ENCODE measurements at regions not wholly inside any gene's neighbourhood (a gene's known extent, or its start where the extent isn't known, plus 50 kb on each side); places are given as distances from the start of the nearest gene placed in this dataset.

- no peak for TF ChIP-seq EZH2 (IDR thresholded peaks at IDR 0.05; ENCODE audit: low read length, missing control alignments)
- no peak for TF ChIP-seq CTCF (conservative IDR thresholded peaks at IDR 0.05 in 1 of 2, IDR thresholded peaks at IDR 0.05 in 1 of 2; ENCODE audit: low read depth in 1 of 2, low read length in 2 of 2)
- H3K27ac ChIP-seq (ENCODE audit: insufficient read depth, low read length), result no peak overlapping the region
- H3K9ac ChIP-seq (ENCODE audit: insufficient read depth, low read length), result no peak overlapping the region
- no peak overlapping the region for H2AFZ ChIP-seq (ENCODE audit: low read length)
- H3K27me3 ChIP-seq (ENCODE audit: control insufficient read depth, insufficient read depth, low read length), result no peaks in the 10 kb centered on the region
- no peaks in the 10 kb centered on the region for H3K79me2 ChIP-seq (ENCODE audit: control insufficient read depth, insufficient read depth, low read length)
- peak in 1 of 2 donors; percentile 9 for DNase-seq (ENCODE audit: low read depth in 2 of 2)
- H3K4me2 ChIP-seq (ENCODE audit: extremely low read depth, insufficient read depth, low read length), result no peak overlapping the region
- no peaks in the 10 kb centered on the region for H3K4me1 ChIP-seq (ENCODE audit: control insufficient read depth, extremely low read depth, insufficient read depth, low read length)
- H3K36me3 ChIP-seq (ENCODE audit: control insufficient read depth, insufficient read depth, low read length), result no peaks in the 10 kb centered on the region
- no peaks in the 10 kb centered on the region for H4K20me1 ChIP-seq (ENCODE audit: control insufficient read depth, extremely low read depth, insufficient read depth, low read length)
- H3K9me3 ChIP-seq (ENCODE audit: control insufficient read depth, insufficient read depth, low read depth, low read length), result no peaks in the 10 kb centered on the region
- H3K4me3 ChIP-seq (replicated peaks in 1 of 4; ENCODE audit: control extremely low read depth in 1 of 4, insufficient read depth in 1 of 4, low read depth in 3 of 4, low read length in 4 of 4), result no peak overlapping the region
Observed at GRCh38 chr2:125424266-125424785, 1231.6 kb upstream of the GYPC start.

GRCh38 chr2:125427721-125428315 is 1228.1 kb upstream of the GYPC start:
- Histone ChIP-seq H3K4me3 (replicated peaks in 1 of 4; ENCODE audit: control extremely low read depth in 1 of 4, insufficient read depth in 1 of 4, low read depth in 3 of 4, low read length in 4 of 4) (no peak overlapping the region), H3K36me3 (ENCODE audit: control insufficient read depth, insufficient read depth, low read length) (no peaks in the 10 kb centered on the region), H3K79me2 (ENCODE audit: control insufficient read depth, insufficient read depth, low read length) (no peaks in the 10 kb centered on the region), H4K20me1 (ENCODE audit: control insufficient read depth, extremely low read depth, insufficient read depth, low read length) (no peaks in the 10 kb centered on the region), H3K27me3 (ENCODE audit: control insufficient read depth, insufficient read depth, low read length) (no peaks in the 10 kb centered on the region), H3K4me1 (ENCODE audit: control insufficient read depth, extremely low read depth, insufficient read depth, low read length) (no peaks in the 10 kb centered on the region), H3K4me2 (ENCODE audit: extremely low read depth, insufficient read depth, low read length) (no peak overlapping the region), H2AFZ (ENCODE audit: low read length) (no peak overlapping the region), H3K9ac (ENCODE audit: insufficient read depth, low read length) (no peak overlapping the region), H3K27ac (ENCODE audit: insufficient read depth, low read length) (no peak overlapping the region), H3K9me3 (ENCODE audit: control insufficient read depth, insufficient read depth, low read depth, low read length) (no peaks in the 10 kb centered on the region)
- peak; percentile 43 to 83 for DNase-seq (ENCODE audit: low read depth in 2 of 2)
- TF ChIP-seq EZH2 (IDR thresholded peaks at IDR 0.05; ENCODE audit: low read length, missing control alignments) (no peak), CTCF (conservative IDR thresholded peaks at IDR 0.05 in 1 of 2, IDR thresholded peaks at IDR 0.05 in 1 of 2; ENCODE audit: low read depth in 1 of 2, low read length in 2 of 2) (no peak)

GRCh38 chr2:125444106-125444505 is 1211.9 kb upstream of the GYPC start:
- H3K27me3 ChIP-seq (ENCODE audit: control insufficient read depth, insufficient read depth, low read length), result no peaks in the 10 kb centered on the region
- no peaks in the 10 kb centered on the region for H3K79me2 ChIP-seq (ENCODE audit: control insufficient read depth, insufficient read depth, low read length)
- no peak overlapping the region for H3K4me2 ChIP-seq (ENCODE audit: extremely low read depth, insufficient read depth, low read length)
- no peak for DNase-seq (ENCODE audit: low read depth in 2 of 2)
- H2AFZ ChIP-seq (ENCODE audit: low read length), result no peak overlapping the region
- TF ChIP-seq EZH2 (IDR thresholded peaks at IDR 0.05; ENCODE audit: low read length, missing control alignments) (no peak), CTCF (conservative IDR thresholded peaks at IDR 0.05 in 1 of 2, IDR thresholded peaks at IDR 0.05 in 1 of 2; ENCODE audit: low read depth in 1 of 2, low read length in 2 of 2) (no peak)
- H4K20me1 ChIP-seq (ENCODE audit: control insufficient read depth, extremely low read depth, insufficient read depth, low read length), result no peaks in the 10 kb centered on the region
- no peaks in the 10 kb centered on the region for H3K4me1 ChIP-seq (ENCODE audit: control insufficient read depth, extremely low read depth, insufficient read depth, low read length)
- no peak overlapping the region for H3K9ac ChIP-seq (ENCODE audit: insufficient read depth, low read length)
- H3K36me3 ChIP-seq (ENCODE audit: control insufficient read depth, insufficient read depth, low read length), result no peaks in the 10 kb centered on the region
- H3K4me3 ChIP-seq (replicated peaks in 1 of 4; ENCODE audit: control extremely low read depth in 1 of 4, insufficient read depth in 1 of 4, low read depth in 3 of 4, low read length in 4 of 4), result no peak overlapping the region
- H3K27ac ChIP-seq (ENCODE audit: insufficient read depth, low read length), result no peak overlapping the region
- no peaks in the 10 kb centered on the region for H3K9me3 ChIP-seq (ENCODE audit: control insufficient read depth, insufficient read depth, low read depth, low read length)

All from fibroblast of lung (primary cell).